ENCODE measurements at regions not wholly inside any gene's neighbourhood (a gene's known extent, or its start where the extent isn't known, plus 50 kb on each side); places are given as distances from the start of the nearest gene placed in this dataset.

- H3K4me1 ChIP-seq (ENCODE audit: insufficient read depth, low read length, poor library complexity, severe bottlenecking), result no peaks in the 10 kb centered on the region
- no peaks in the 10 kb centered on the region for H3F3A ChIP-seq (ENCODE audit: low read depth)
Measured at GRCh38 chr9:135332516-135332915, 147.1 kb upstream of the PPP1R26 start.

GRCh38 chr9:135332979-135333748 is 146.4 kb upstream of the PPP1R26 start:
- Histone ChIP-seq H3K9me3 (ENCODE audit: insufficient read depth, low read depth, low read length) (0 out of 2 replicates have a peak, but pooled peaks cover 2% of the 10 kb centered on the region), H4K20me1 (ENCODE audit: insufficient read depth, low read length, poor library complexity, severe bottlenecking) (no peaks in the 10 kb centered on the region), H3K4me2 (ENCODE audit: low read depth, low read length, poor library complexity, severe bottlenecking) (no peak overlapping the region), H3K36me3 (ENCODE audit: insufficient read depth, low read length) (no peaks in the 10 kb centered on the region), H3K79me2 (ENCODE audit: insufficient read depth, low read length) (no peaks in the 10 kb centered on the region), H3K4me1 (ENCODE audit: insufficient read depth, low read length, poor library complexity, severe bottlenecking) (no peaks in the 10 kb centered on the region), H3K4me3 (ENCODE audit: low read length, poor library complexity, severe bottlenecking) (no peak overlapping the region), H3K9me2 (replicated peaks; ENCODE audit: low read depth, low read length) (no peaks in the 10 kb centered on the region), H3F3A (ENCODE audit: low read depth) (no peaks in the 10 kb centered on the region), H2AFZ (ENCODE audit: low read length) (no peak overlapping the region), H3K27me3 (ENCODE audit: insufficient read depth, low read length, poor library complexity, severe bottlenecking) (no peaks in the 10 kb centered on the region), H3K9ac (ENCODE audit: low read depth, low read length, poor library complexity, severe bottlenecking) (no peak overlapping the region)
- no peak for TF ChIP-seq EZH2phosphoT487 (IDR thresholded peaks at IDR 0.05; ENCODE audit: borderline replicate concordance)
- TF ChIP-seq, protein P1, sequence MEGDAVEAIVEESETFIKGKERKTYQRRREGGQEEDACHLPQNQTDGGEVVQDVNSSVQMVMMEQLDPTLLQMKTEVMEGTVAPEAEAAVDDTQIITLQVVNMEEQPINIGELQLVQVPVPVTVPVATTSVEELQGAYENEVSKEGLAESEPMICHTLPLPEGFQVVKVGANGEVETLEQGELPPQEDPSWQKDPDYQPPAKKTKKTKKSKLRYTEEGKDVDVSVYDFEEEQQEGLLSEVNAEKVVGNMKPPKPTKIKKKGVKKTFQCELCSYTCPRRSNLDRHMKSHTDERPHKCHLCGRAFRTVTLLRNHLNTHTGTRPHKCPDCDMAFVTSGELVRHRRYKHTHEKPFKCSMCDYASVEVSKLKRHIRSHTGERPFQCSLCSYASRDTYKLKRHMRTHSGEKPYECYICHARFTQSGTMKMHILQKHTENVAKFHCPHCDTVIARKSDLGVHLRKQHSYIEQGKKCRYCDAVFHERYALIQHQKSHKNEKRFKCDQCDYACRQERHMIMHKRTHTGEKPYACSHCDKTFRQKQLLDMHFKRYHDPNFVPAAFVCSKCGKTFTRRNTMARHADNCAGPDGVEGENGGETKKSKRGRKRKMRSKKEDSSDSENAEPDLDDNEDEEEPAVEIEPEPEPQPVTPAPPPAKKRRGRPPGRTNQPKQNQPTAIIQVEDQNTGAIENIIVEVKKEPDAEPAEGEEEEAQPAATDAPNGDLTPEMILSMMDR (conservative IDR thresholded peaks at IDR 0.05; ENCODE audit: low read length), result no peak

More at GRCh38 chr9:135332516-135332915, 147.1 kb upstream of the PPP1R26 start:
- Histone ChIP-seq H3K9me3 (ENCODE audit: insufficient read depth, low read depth, low read length) (peaks cover 2% of the 10 kb centered on the region; the same call in 1 of the 2 replicates), H3K79me2 (ENCODE audit: insufficient read depth, low read length) (no peaks in the 10 kb centered on the region), H3K4me2 (ENCODE audit: low read depth, low read length, poor library complexity, severe bottlenecking) (no peak overlapping the region), H3K9me2 (replicated peaks; ENCODE audit: low read depth, low read length) (no peaks in the 10 kb centered on the region), H3K36me3 (ENCODE audit: insufficient read depth, low read length) (no peaks in the 10 kb centered on the region), H3K4me3 (ENCODE audit: low read length, poor library complexity, severe bottlenecking) (no peak overlapping the region), H4K20me1 (ENCODE audit: insufficient read depth, low read length, poor library complexity, severe bottlenecking) (no peaks in the 10 kb centered on the region), H2AFZ (ENCODE audit: low read length) (no peak overlapping the region), H3K9ac (ENCODE audit: low read depth, low read length, poor library complexity, severe bottlenecking) (no peak overlapping the region), H3K27me3 (ENCODE audit: insufficient read depth, low read length, poor library complexity, severe bottlenecking) (no peaks in the 10 kb centered on the region)
- TF ChIP-seq EZH2phosphoT487 (IDR thresholded peaks at IDR 0.05; ENCODE audit: borderline replicate concordance), result no peak
- TF ChIP-seq, protein P1 (conservative IDR thresholded peaks at IDR 0.05; ENCODE audit: low read length), result no peak

- Histone ChIP-seq H3K9me2 (replicated peaks; ENCODE audit: low read depth, low read length) (no peaks in the 10 kb centered on the region), H3K36me3 (ENCODE audit: insufficient read depth, low read length) (no peaks in the 10 kb centered on the region), H3K9ac (ENCODE audit: low read depth, low read length, poor library complexity, severe bottlenecking) (no peak overlapping the region), H2AFZ (ENCODE audit: low read length) (no peak overlapping the region), H3K4me1 (ENCODE audit: insufficient read depth, low read length, poor library complexity, severe bottlenecking) (no peaks in the 10 kb centered on the region), H3K79me2 (ENCODE audit: insufficient read depth, low read length) (no peaks in the 10 kb centered on the region), H3K4me2 (ENCODE audit: low read depth, low read length, poor library complexity, severe bottlenecking) (no peak overlapping the region), H4K20me1 (ENCODE audit: insufficient read depth, low read length, poor library complexity, severe bottlenecking) (no peaks in the 10 kb centered on the region), H3K9me3 (ENCODE audit: insufficient read depth, low read depth, low read length) (0 out of 2 replicates have a peak, but pooled peaks cover 2% of the 10 kb centered on the region), H3K4me3 (ENCODE audit: low read length, poor library complexity, severe bottlenecking) (no peak overlapping the region), H3K27me3 (ENCODE audit: insufficient read depth, low read length, poor library complexity, severe bottlenecking) (no peaks in the 10 kb centered on the region), H3F3A (ENCODE audit: low read depth) (no peaks in the 10 kb centered on the region)
- TF ChIP-seq, protein P1 (conservative IDR thresholded peaks at IDR 0.05; ENCODE audit: low read length), result no peak
- TF ChIP-seq EZH2phosphoT487 (IDR thresholded peaks at IDR 0.05; ENCODE audit: borderline replicate concordance), result no peak
Measured at GRCh38 chr9:135334953-135335460, 144.6 kb upstream of the PPP1R26 start.

All from Loucy (cell line).